Prostate gland (tissue), 2 donors: ENCODE measurements at regions not wholly inside any gene's neighbourhood (a gene's known extent, or its start where the extent isn't known, plus 50 kb on each side); places are given as distances from the start of the nearest gene placed in this dataset.

Experiments used
- CTCF ChIP-seq, 4 experiments: fragments of 200-600 bp in 2 of 4; fragments of 450-650 bp in 2 of 4; sonication (generic) in 2 of 4; IDR thresholded peaks; 1 replicate in 3 of 4; 2 replicates in 1 of 4; pipeline ENCODE4 v1.5.1; 2016 to 2019; ENCODE audit warnings: antibody characterized with exemption in 4 of 4, mild to moderate bottlenecking in 2 of 4, moderate library complexity in 2 of 4
- POLR2AphosphoS5 ChIP-seq: sonication (generic); formaldehyde crosslinking; IDR thresholded peaks from one replicate; pipeline ENCODE4 v1.6.1; 2017; ENCODE audit warnings: antibody characterized with exemption

GRCh38 chr16:51440131-51440889 lies 289.2 kb upstream of the SALL1 start:
- TF ChIP-seq CTCF (IDR thresholded peaks at IDR 0.05) (no peak), POLR2AphosphoS5 (no peak)
